ENCODE measurements at regions not wholly inside any gene's neighbourhood (a gene's known extent, or its start where the extent isn't known, plus 50 kb on each side); places are given as distances from the start of the nearest gene placed in this dataset.

- no peak for DNase-seq (ENCODE audit: low read depth)
- no peak for TF ChIP-seq CTCF (conservative IDR thresholded peaks at IDR 0.05; ENCODE audit: low read depth, low read length)
- no peak overlapping the region for H3K4me3 ChIP-seq (ENCODE audit: low read depth, low read length)
Measured at GRCh38 chr14:98835051-98835824, 436.8 kb downstream of the BCL11B start.

- no peak overlapping the region for H3K4me3 ChIP-seq (ENCODE audit: low read depth, low read length)
- no peak for TF ChIP-seq CTCF (conservative IDR thresholded peaks at IDR 0.05; ENCODE audit: low read depth, low read length)
- no peak for DNase-seq (ENCODE audit: low read depth)
Measured at GRCh38 chr14:98835825-98836100, 436.2 kb downstream of the BCL11B start.

- no peak for TF ChIP-seq CTCF (conservative IDR thresholded peaks at IDR 0.05; ENCODE audit: low read depth, low read length)
- no peak for DNase-seq (ENCODE audit: low read depth)
- no peak overlapping the region for H3K4me3 ChIP-seq (ENCODE audit: low read depth, low read length)
Measured at GRCh38 chr14:98840091-98840490, 431.9 kb downstream of the BCL11B start.

- no peak for TF ChIP-seq CTCF (conservative IDR thresholded peaks at IDR 0.05; ENCODE audit: low read depth, low read length)
- DNase-seq (ENCODE audit: low read depth), result no peak
- no peak overlapping the region for H3K4me3 ChIP-seq (ENCODE audit: low read depth, low read length)
Measured at GRCh38 chr14:98840511-98840910, 431.5 kb downstream of the BCL11B start.

GRCh38 chr14:98844456-98844855 lies 427.5 kb downstream of the BCL11B start:
- DNase-seq (ENCODE audit: low read depth), result no peak
- TF ChIP-seq CTCF (conservative IDR thresholded peaks at IDR 0.05; ENCODE audit: low read depth, low read length), result no peak
- no peak overlapping the region for H3K4me3 ChIP-seq (ENCODE audit: low read depth, low read length)

GRCh38 chr14:98847521-98848468 lies 424.2 kb downstream of the BCL11B start:
- no peak overlapping the region for H3K4me3 ChIP-seq (ENCODE audit: low read depth, low read length)
- DNase-seq (ENCODE audit: low read depth), result no peak
- TF ChIP-seq CTCF (conservative IDR thresholded peaks at IDR 0.05; ENCODE audit: low read depth, low read length), result no peak

Measured in epithelial cell of proximal tubule (primary cell).